Esophagus squamous epithelium (tissue), 5 donors: ENCODE measurements at regions not wholly inside any gene's neighbourhood (a gene's known extent, or its start where the extent isn't known, plus 50 kb on each side); places are given as distances from the start of the nearest gene placed in this dataset.

Experiments used
- DNase-seq: peaks from one replicate; lab custom pipeline; 2025; lab: John Stamatoyannopoulos, UW
- H3K27ac ChIP-seq, 4 donors: fragments of 200-600 bp; sonication (generic); one replicate each; pipeline ENCODE4 v1.5.1; 2016 to 2019; ENCODE audit warnings: mild to moderate bottlenecking in 1 of 4
- H3K27me3 ChIP-seq, 4 donors: fragments of 200-600 bp; sonication (generic); 1 replicate in 3 of 4; 2 replicates in 1 of 4; pipeline versions ENCODE4 v1.5.1 to v1.6.0; 2017 to 2021; ENCODE audit warnings: antibody characterized with exemption in 1 of 4
- H3K36me3 ChIP-seq, 3 donors: fragments of 200-600 bp; sonication (generic); one replicate each; pipeline ENCODE4 v1.5.1; 2016 to 2019
- H3K4me1 ChIP-seq, 3 donors: fragments of 200-600 bp; sonication (generic); one replicate each; pipeline ENCODE4 v1.5.1; 2017 to 2019
- H3K4me3 ChIP-seq, 4 donors: fragments of 200-600 bp; sonication (generic); 1 replicate in 3 of 4; 2 replicates in 1 of 4; pipeline ENCODE4 v1.5.1; 2016 to 2019; ENCODE audit warnings: mild to moderate bottlenecking in 2 of 4, moderate library complexity in 1 of 4
- H3K9me3 ChIP-seq, 3 donors: fragments of 200-600 bp; sonication (generic); one replicate each; pipeline ENCODE4 v1.5.1; 2016 to 2019
- POLR2A ChIP-seq, 4 donors: fragments of 450-650 bp; IDR thresholded peaks; one replicate each; pipeline ENCODE4 v1.6.1; 2017; ENCODE audit warnings: antibody characterized with exemption in 4 of 4, mild to moderate bottlenecking in 4 of 4, moderate library complexity in 3 of 4
- WGBS, 2 donors: methylation state at CpG; one replicate each; pipeline ENCODE4 v1.1.5; 2018; 5-methylcytosine and 5-hydroxymethylcytosine counted together
- intact Hi-C: fragments of 100-400 bp; cut with DNase I; formaldehyde crosslinking; loops from one replicate; pipeline ENCODE4 v1.15.0; 2022
- TF ChIP-seq, protein P1 (sequence below), 6 experiments: fragments of 450-650 bp in 4 of 6; fragments of 200-600 bp in 2 of 6; sonication (generic) in 2 of 6; IDR thresholded peaks; one replicate each; pipeline ENCODE4 v1.5.1; 2016 to 2019; ENCODE audit warnings: antibody characterized with exemption in 6 of 6, mild to moderate bottlenecking in 4 of 6, moderate library complexity in 4 of 6
- donor health status: DM: yes; HTN: yes; CAD: no.

DNA sequence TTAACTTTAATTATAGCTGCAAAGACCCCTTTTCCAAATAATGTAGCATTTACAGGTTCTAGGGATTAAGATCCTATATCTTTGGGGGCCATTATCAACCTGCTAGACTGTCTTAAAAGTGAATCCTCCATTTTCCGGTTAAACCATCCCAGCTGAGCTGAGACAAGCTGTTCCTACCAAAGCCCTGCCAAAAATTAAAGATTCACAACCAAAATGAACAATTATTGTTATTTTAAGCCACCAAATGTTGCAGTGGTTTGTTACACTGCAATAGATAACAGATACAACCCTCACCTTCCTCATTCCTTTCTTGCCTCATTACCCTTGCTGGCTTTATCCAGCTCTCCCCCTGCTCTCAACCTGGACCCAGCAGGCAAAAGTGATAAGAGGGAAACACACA lies 343.4 kb downstream of the CDK5RAP2 start:
- no peaks in the 10 kb centered on the region for H3K36me3 ChIP-seq
- intact Hi-C loops = no loop called here
- no peak overlapping the region for H3K4me3 ChIP-seq
- 69 to 80% methylated on average over 1 of the region's 1 CpG for WGBS, 2 donors
- no peak overlapping the region for H3K27ac ChIP-seq
- H3K9me3 ChIP-seq = no peaks in the 10 kb centered on the region
- H3K4me1 ChIP-seq = no peaks in the 10 kb centered on the region
- H3K27me3 ChIP-seq = no peaks in the 10 kb centered on the region
- no peak for TF ChIP-seq POLR2A (IDR thresholded peaks at IDR 0.05)
- TF ChIP-seq, protein P1, sequence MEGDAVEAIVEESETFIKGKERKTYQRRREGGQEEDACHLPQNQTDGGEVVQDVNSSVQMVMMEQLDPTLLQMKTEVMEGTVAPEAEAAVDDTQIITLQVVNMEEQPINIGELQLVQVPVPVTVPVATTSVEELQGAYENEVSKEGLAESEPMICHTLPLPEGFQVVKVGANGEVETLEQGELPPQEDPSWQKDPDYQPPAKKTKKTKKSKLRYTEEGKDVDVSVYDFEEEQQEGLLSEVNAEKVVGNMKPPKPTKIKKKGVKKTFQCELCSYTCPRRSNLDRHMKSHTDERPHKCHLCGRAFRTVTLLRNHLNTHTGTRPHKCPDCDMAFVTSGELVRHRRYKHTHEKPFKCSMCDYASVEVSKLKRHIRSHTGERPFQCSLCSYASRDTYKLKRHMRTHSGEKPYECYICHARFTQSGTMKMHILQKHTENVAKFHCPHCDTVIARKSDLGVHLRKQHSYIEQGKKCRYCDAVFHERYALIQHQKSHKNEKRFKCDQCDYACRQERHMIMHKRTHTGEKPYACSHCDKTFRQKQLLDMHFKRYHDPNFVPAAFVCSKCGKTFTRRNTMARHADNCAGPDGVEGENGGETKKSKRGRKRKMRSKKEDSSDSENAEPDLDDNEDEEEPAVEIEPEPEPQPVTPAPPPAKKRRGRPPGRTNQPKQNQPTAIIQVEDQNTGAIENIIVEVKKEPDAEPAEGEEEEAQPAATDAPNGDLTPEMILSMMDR (IDR thresholded peaks at IDR 0.05) = no peak
- DNase-seq = no peak

DNA sequence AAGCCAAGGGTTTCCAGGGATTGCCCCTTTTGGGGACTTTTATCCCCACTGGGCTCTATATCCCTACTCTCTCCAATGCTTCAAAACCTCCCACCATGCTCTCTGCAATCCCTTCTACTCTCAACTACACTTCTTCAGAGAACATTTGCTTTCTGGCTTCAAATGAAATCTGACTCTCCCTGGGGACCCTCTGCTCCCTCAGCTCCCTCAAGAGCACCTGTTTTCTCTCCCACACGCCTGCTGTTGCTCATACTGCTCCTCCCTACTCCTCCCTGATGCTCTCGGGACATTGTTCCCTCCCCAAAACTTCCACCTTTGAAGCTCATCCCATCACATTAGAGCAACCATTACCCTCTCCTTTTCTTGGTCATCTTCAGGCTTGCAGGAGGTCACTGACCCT lies 344.9 kb downstream of the CDK5RAP2 start:
- H3K4me3 ChIP-seq = no peak overlapping the region
- whole genome bisulfite sequencing, 2 donors = 34 to 60% methylated on average over 2 of the region's 2 CpGs
- intact Hi-C loops = no loop called here
- no peaks in the 10 kb centered on the region for H3K36me3 ChIP-seq
- no peak overlapping the region for H3K27ac ChIP-seq
- TF ChIP-seq POLR2A (IDR thresholded peaks at IDR 0.05) = no peak
- TF ChIP-seq, protein P1 (IDR thresholded peaks at IDR 0.05) = no peak
- H3K4me1 ChIP-seq = no peaks in the 10 kb centered on the region
- no peak for DNase-seq
- no peaks in the 10 kb centered on the region for H3K27me3 ChIP-seq
- H3K9me3 ChIP-seq = no peaks in the 10 kb centered on the region

DNA sequence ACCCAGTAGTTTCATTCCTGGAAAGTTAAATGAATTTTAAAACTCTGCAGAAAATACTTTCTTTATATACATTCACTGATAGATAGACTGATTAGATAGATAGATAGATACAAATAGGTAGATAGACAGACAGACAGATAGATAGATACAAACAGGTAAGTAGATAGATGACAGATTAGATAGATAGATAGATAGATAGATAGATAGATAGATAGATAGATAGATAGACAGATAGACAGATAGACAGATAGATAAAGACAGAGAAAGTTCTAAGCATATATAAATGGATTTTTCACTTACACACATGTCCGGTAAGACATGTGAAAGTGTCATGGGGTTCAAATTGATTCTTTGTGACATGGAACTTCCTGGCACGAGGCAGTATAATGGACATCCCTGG lies 349.7 kb downstream of the CDK5RAP2 start:
- Histone ChIP-seq H3K9me3 (no peaks in the 10 kb centered on the region), H3K27me3 (no peaks in the 10 kb centered on the region), H3K27ac (no peak overlapping the region), H3K4me3 (no peak overlapping the region), H3K36me3 (no peaks in the 10 kb centered on the region), H3K4me1 (no peaks in the 10 kb centered on the region)
- 71 to 84% methylated on average over 2 of the region's 2 CpGs for WGBS, 2 donors
- intact Hi-C loops = no loop called here
- TF ChIP-seq, protein P1 (IDR thresholded peaks at IDR 0.05) = no peak
- no peak for DNase-seq

DNA sequence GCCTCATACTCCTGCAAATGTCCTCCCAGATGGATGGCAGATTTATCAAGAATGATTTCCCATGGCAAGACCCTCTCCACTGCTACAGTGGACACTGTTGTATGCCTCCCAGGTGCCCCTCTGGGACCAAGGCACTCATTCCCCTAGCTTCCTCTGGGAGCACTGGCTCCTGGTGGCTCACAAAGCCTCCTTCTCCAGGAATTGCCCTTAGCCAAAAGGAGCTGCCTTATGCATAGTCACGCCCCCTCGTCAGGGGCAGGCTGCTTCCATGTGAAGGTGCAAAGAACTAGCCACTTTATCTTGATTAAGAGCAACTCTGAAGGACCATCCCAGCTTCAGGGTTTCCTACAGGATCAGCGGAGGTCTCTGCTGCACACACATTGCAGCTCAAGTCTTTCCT lies 358.1 kb downstream of the CDK5RAP2 start:
- no peak overlapping the region for H3K4me3 ChIP-seq
- 27 to 36% methylated on average over 3 of the region's 3 CpGs for WGBS, 2 donors
- no peaks in the 10 kb centered on the region for H3K36me3 ChIP-seq
- no peak for DNase-seq
- no peak overlapping the region for H3K27ac ChIP-seq
- H3K4me1 ChIP-seq = no peaks in the 10 kb centered on the region
- intact Hi-C loops = no loop called here
- H3K9me3 ChIP-seq = no peaks in the 10 kb centered on the region
- H3K27me3 ChIP-seq = no peaks in the 10 kb centered on the region
- no peak for TF ChIP-seq POLR2A (IDR thresholded peaks at IDR 0.05)
- TF ChIP-seq, protein P1 (IDR thresholded peaks at IDR 0.05) = no peak

DNA sequence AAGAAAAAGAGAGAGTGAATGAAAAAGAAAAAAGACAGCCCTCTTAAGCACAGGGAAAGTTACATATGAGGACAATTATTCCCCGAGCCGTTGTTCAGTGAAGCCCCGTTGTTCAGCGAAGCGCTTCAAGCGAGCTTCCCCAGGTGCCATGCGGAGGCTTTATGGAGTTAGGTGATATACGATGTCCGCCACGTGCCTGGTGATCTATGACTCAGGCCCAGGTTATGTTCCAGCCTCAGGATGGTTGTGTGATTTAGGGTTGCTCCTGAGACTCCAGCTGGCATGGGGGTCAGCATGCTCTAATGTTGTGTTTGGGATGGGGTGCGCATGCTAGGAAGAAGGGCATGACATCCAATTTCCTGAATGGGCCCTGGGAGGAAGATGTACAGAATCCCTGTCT lies 365.6 kb downstream of the CDK5RAP2 start:
- intact Hi-C loops = no loop called here
- H3K27ac ChIP-seq = no peak overlapping the region
- H3K4me3 ChIP-seq = no peak overlapping the region
- no peak for TF ChIP-seq POLR2A (IDR thresholded peaks at IDR 0.05)
- TF ChIP-seq, protein P1 (IDR thresholded peaks at IDR 0.05) = no peak
- no peaks in the 10 kb centered on the region for H3K9me3 ChIP-seq
- H3K36me3 ChIP-seq = no peaks in the 10 kb centered on the region
- H3K4me1 ChIP-seq = no peaks in the 10 kb centered on the region
- DNase-seq = no peak
- WGBS, 2 donors = 80 to 85% methylated on average over 11 of the region's 11 CpGs
- H3K27me3 ChIP-seq = no peaks in the 10 kb centered on the region
